ENCODE measurements at regions not wholly inside any gene's neighbourhood (a gene's known extent, or its start where the extent isn't known, plus 50 kb on each side); places are given as distances from the start of the nearest gene placed in this dataset.

GRCh38 chr12:20272801-20273200 is 95.5 kb upstream of the PDE3A start:
- peak; percentile 49 for DNase-seq

GRCh38 chr12:20274008-20274407 is 94.3 kb upstream of the PDE3A start:
- no peak for DNase-seq

GRCh38 chr12:20278276-20278675 is 90.1 kb upstream of the PDE3A start:
- DNase-seq: no peak

GRCh38 chr12:20280515-20280914 is 87.8 kb upstream of the PDE3A start:
- DNase-seq: peak; percentile 24

GRCh38 chr12:20282401-20282800 is 85.9 kb upstream of the PDE3A start:
- peak; percentile 21 for DNase-seq

GRCh38 chr12:20283482-20283881 is 84.9 kb upstream of the PDE3A start:
- DNase-seq: no peak

- no peak for DNase-seq
Observed at GRCh38 chr12:20289520-20289919, 78.8 kb upstream of the PDE3A start.

- no peak for DNase-seq
Observed at GRCh38 chr12:20300457-20300856, 67.9 kb upstream of the PDE3A start.

- peak; percentile 65 for DNase-seq
Observed at GRCh38 chr12:20305470-20305869, 62.9 kb upstream of the PDE3A start.

GRCh38 chr12:20309504-20310148 is 58.7 kb upstream of the PDE3A start:
- no peak for DNase-seq

- peak; percentile 92 for DNase-seq
Observed at GRCh38 chr12:20314328-20314727, 54.0 kb upstream of the PDE3A start.

GRCh38 chr12:20317554-20317953 is 50.8 kb upstream of the PDE3A start:
- no peak for DNase-seq

Data from fibroblast of skin of back (primary cell).